Naive thymus-derived CD4-positive, alpha-beta T cell (primary cell): ENCODE measurements at regions not wholly inside any gene's neighbourhood (a gene's known extent, or its start where the extent isn't known, plus 50 kb on each side); places are given as distances from the start of the nearest gene placed in this dataset.
"Not testable (repeated sequence)": the region's sequence is repeated elsewhere in the genome, so short reads cannot be mapped to it uniquely, and the experiment has no call there.

Source experiments
- ATAC-seq: fragments of 150-1000 bp; cut with Tn5 transposase; 2 replicates; pipeline ENCODE4 v1.10.0; 2021; ENCODE audit warnings: mild to moderate bottlenecking, moderate library complexity
- CTCF ChIA-PET: fragments of 350-600 bp; sonication (Branson Sonifier 250); formaldehyde crosslinking; loops from one replicate; lab custom pipeline; 2021; ENCODE audit warnings: antibody characterized with exemption; lab: Charles Lee
- POLR2A ChIA-PET: fragments of 350-600 bp; sonication (Branson Sonifier 250); formaldehyde crosslinking; loops from one replicate; lab custom pipeline; 2021; ENCODE audit warnings: antibody characterized with exemption, inconsistent platforms; lab: Charles Lee
- DNase-seq, 9 donors: peaks; one replicate each; pipeline versions ENCODE4 v3.0.0 to v3.0.0-alpha.2; 2020 to 2022; ENCODE audit warnings: mixed read lengths in 1 of 9
- H3K27ac ChIP-seq: one replicate; pipeline ENCODE4 v1.7.0; 2013; ENCODE audit warnings: mild to moderate bottlenecking, low read depth, low read length, moderate library complexity
- H3K27me3 ChIP-seq, 2 donors: one replicate each; pipeline ENCODE4 v1.7.0; 2013; ENCODE audit warnings: low read length in 2 of 2, mild to moderate bottlenecking in 2 of 2, moderate library complexity in 2 of 2; ENCODE audit not compliant: control insufficient read depth in 2 of 2, insufficient read depth in 2 of 2
- H3K36me3 ChIP-seq, 3 experiments: 1 replicate in 2 of 3; 2 replicates in 1 of 3; pipeline ENCODE4 v1.7.0; 2013; ENCODE audit warnings: low read length in 3 of 3, mild to moderate bottlenecking in 3 of 3, moderate library complexity in 1 of 3; ENCODE audit not compliant: insufficient read depth in 3 of 3, control insufficient read depth in 2 of 3
- H3K4me1 ChIP-seq, 2 donors: one replicate each; pipeline ENCODE4 v1.7.0; 2013; ENCODE audit warnings: low read length in 2 of 2, mild to moderate bottlenecking in 2 of 2, moderate library complexity in 1 of 2; ENCODE audit not compliant: control insufficient read depth in 2 of 2, insufficient read depth in 2 of 2
- H3K4me3 ChIP-seq: 2 replicates; pipeline ENCODE4 v1.7.0; 2013; ENCODE audit warnings: mild to moderate bottlenecking, low read length
- H3K9me3 ChIP-seq, 3 experiments: 1 replicate in 2 of 3; 2 replicates in 1 of 3; pipeline ENCODE4 v1.7.0; 2013; ENCODE audit warnings: low read length in 3 of 3; ENCODE audit not compliant: control insufficient read depth in 2 of 3
- H3K27ac Mint-ChIP-seq, 9 donors: one replicate each; pipeline ENCODE4 v1.8.0; 2020 to 2022; ENCODE audit warnings: mixed read lengths in 9 of 9, mild to moderate bottlenecking in 8 of 9, moderate library complexity in 5 of 9, inconsistent platforms in 2 of 9
- H3K27me3 Mint-ChIP-seq, 5 donors: one replicate each; pipeline ENCODE4 v1.8.0; 2021 to 2022; ENCODE audit warnings: mixed read lengths in 5 of 5, mild to moderate bottlenecking in 1 of 5
- H3K36me3 Mint-ChIP-seq, 5 donors: one replicate each; pipeline ENCODE4 v1.8.0; 2020 to 2022; ENCODE audit warnings: mixed read lengths in 5 of 5, mild to moderate bottlenecking in 3 of 5, inconsistent platforms in 1 of 5
- H3K4me1 Mint-ChIP-seq, 7 donors: one replicate each; pipeline ENCODE4 v1.8.0; 2020 to 2022; ENCODE audit warnings: mixed read lengths in 7 of 7, mild to moderate bottlenecking in 3 of 7, inconsistent platforms in 1 of 7
- H3K4me3 Mint-ChIP-seq, 10 donors: one replicate each; pipeline ENCODE4 v1.8.0; 2020 to 2022; ENCODE audit warnings: mild to moderate bottlenecking in 10 of 10, mixed read lengths in 10 of 10, moderate library complexity in 6 of 10, inconsistent platforms in 2 of 10
- H3K9me3 Mint-ChIP-seq, 11 donors: one replicate each; pipeline ENCODE4 v1.8.0; 2020 to 2022; ENCODE audit warnings: mixed read lengths in 11 of 11, mild to moderate bottlenecking in 4 of 11, inconsistent platforms in 1 of 11, moderate library complexity in 1 of 11
- intact Hi-C, 2 donors: fragments of 100-400 bp; cut with micrococcal nuclease; formaldehyde crosslinking; loops; one replicate each; pipeline ENCODE4 v1.15.1; 2023

GRCh38 chr3:75527657-75528056 lies 136.5 kb upstream of the FRG2C start:
- H3K36me3 Mint-ChIP-seq, H3K27ac Mint-ChIP-seq, H3K27me3 ChIP-seq, H3K9me3 ChIP-seq, H3K4me1 Mint-ChIP-seq, H3K27me3 Mint-ChIP-seq, H3K4me1 ChIP-seq, H3K27ac ChIP-seq, CTCF ChIA-PET, intact Hi-C loops, H3K4me3 Mint-ChIP-seq, H3K36me3 ChIP-seq, DNase-seq, POLR2A ChIA-PET, ATAC-seq, H3K4me3 ChIP-seq: not testable (repeated sequence)
- peaks cover 0 to 67% (median 13%) of the 10 kb centered on the region in 11 donors for H3K9me3 Mint-ChIP-seq

- intact Hi-C loops, H3K9me3 ChIP-seq, H3K4me1 ChIP-seq, H3K27me3 Mint-ChIP-seq, H3K27me3 ChIP-seq, H3K27ac ChIP-seq, POLR2A ChIA-PET, H3K4me1 Mint-ChIP-seq, H3K4me3 Mint-ChIP-seq, ATAC-seq, CTCF ChIA-PET, H3K4me3 ChIP-seq, H3K36me3 ChIP-seq, H3K27ac Mint-ChIP-seq: not testable (repeated sequence)
- Mint-ChIP-seq H3K36me3 (peaks cover 0 to 30% (median 1%) of the 10 kb centered on the region in 5 donors), H3K9me3 (peaks cover 12 to 69% (median 38%) of the 10 kb centered on the region in 11 donors)
- DNase-seq: peak in 1 of 9 donors; percentile 20
Observed at GRCh38 chr3:75552095-75552494, 112.0 kb upstream of the FRG2C start.

DNA sequence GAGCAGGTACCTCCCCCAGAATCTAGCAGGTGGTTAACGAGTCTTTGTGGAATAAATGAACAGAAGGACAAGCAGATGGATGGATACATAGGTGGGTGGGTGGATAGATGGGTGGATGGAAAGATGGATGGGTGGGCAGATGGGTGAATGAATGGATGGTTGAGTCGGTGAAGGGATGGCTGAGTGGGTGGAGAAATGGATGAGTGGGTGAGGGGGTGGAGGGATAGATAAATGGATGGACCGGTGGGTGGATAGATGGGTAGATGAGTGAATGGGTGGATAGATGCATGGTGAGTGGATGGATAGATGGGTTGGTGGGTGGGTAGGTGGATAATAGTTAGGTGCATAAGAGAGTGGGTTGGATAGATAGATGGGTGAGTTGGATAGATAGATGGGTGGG lies 99.7 kb upstream of the FRG2C start:
- H3K27me3 Mint-ChIP-seq: peaks cover 0 to 11% (median 0%) of the 10 kb centered on the region in 5 donors
- ATAC-seq: not testable (repeated sequence)

GRCh38 chr3:75572303-75572702 lies 91.8 kb upstream of the FRG2C start:
- H3K4me1 ChIP-seq, H3K27ac ChIP-seq, H3K4me3 ChIP-seq, POLR2A ChIA-PET, intact Hi-C loops, H3K9me3 Mint-ChIP-seq, CTCF ChIA-PET, H3K27ac Mint-ChIP-seq, H3K9me3 ChIP-seq, H3K36me3 ChIP-seq, H3K27me3 ChIP-seq, DNase-seq, ATAC-seq, H3K4me1 Mint-ChIP-seq, H3K4me3 Mint-ChIP-seq, H3K36me3 Mint-ChIP-seq: not testable (repeated sequence)
- peaks cover 0 to 15% (median 8%) of the 10 kb centered on the region in 5 donors for H3K27me3 Mint-ChIP-seq

More for the DNA sequence above, 99.7 kb upstream of the FRG2C start:
- H3K27me3 ChIP-seq, H3K4me3 Mint-ChIP-seq, H3K36me3 ChIP-seq, DNase-seq, POLR2A ChIA-PET, H3K4me1 ChIP-seq, H3K27ac Mint-ChIP-seq, H3K27ac ChIP-seq, H3K4me1 Mint-ChIP-seq, intact Hi-C loops, H3K9me3 ChIP-seq, CTCF ChIA-PET, H3K36me3 Mint-ChIP-seq, H3K4me3 ChIP-seq: not testable (repeated sequence)
- peaks cover 0 to 11% (median 0%) of the 10 kb centered on the region in 11 donors for H3K9me3 Mint-ChIP-seq

DNA sequence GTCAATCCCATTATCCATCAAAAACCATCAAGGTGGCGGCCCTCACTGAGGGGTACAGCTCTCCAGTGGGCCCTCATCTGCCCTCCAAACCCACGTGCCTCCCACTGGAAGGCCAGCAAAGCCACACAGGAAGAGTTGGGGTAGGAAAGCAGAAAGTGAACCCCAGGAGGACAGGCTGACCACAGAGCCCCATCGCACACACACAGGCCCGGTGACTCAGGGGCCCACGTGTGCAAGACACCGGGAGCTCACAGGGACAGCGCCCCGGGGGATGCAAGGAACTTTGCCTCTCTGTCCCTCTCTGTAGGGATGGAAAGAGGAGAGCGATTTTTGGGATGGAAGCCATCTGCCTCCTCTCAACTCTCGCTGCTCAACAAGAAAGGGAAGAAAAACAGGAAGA lies 85.0 kb upstream of the FRG2C start:
- H3K4me1 ChIP-seq, POLR2A ChIA-PET, intact Hi-C loops, ATAC-seq, H3K27ac ChIP-seq, DNase-seq, H3K9me3 Mint-ChIP-seq, H3K27ac Mint-ChIP-seq, H3K36me3 Mint-ChIP-seq, H3K36me3 ChIP-seq, H3K9me3 ChIP-seq, H3K4me3 ChIP-seq, CTCF ChIA-PET, H3K27me3 ChIP-seq: not testable (repeated sequence)
- Mint-ChIP-seq H3K27me3 (peaks cover 30 to 66% (median 48%) of the 10 kb centered on the region in 5 donors), H3K4me3 (peak overlapping the region; percentile 51 to 86 (median 68)), H3K4me1 (peaks cover 0 to 11% (median 9%) of the 10 kb centered on the region in 7 donors)

DNA sequence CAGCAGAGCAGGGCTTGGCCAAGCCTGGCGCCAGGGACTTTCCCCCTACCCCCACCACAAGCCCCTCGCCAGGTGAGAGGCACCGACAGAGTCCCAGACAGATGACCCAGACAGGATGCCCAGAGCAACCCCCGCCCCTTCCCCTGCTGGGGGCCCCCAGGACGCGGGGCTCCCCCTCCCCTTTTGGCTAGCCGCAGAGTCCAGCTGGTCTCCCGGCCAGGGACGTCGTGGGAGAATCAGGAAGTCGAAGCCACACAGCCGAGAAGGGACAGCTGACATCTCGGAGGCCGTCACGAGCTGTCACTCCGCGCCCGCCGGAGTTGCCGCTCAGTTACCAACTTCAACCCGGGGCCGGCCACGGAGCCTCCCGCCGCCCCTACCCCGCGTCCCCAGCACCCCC lies 84.6 kb upstream of the FRG2C start:
- H3K36me3 ChIP-seq, H3K4me3 ChIP-seq, H3K9me3 ChIP-seq, POLR2A ChIA-PET, H3K27me3 ChIP-seq, H3K4me1 ChIP-seq, CTCF ChIA-PET, H3K27ac ChIP-seq, intact Hi-C loops, H3K27ac Mint-ChIP-seq, ATAC-seq, H3K9me3 Mint-ChIP-seq, H3K36me3 Mint-ChIP-seq: not testable (repeated sequence)
- DNase-seq: peak in 1 of 9 donors; percentile 0
- H3K4me1 Mint-ChIP-seq: peaks cover 0 to 11% (median 9%) of the 10 kb centered on the region in 7 donors
- H3K27me3 Mint-ChIP-seq: peaks cover 30 to 68% (median 46%) of the 10 kb centered on the region in 5 donors
- peak overlapping the region; percentile 51 to 86 (median 68) for H3K4me3 Mint-ChIP-seq

DNA sequence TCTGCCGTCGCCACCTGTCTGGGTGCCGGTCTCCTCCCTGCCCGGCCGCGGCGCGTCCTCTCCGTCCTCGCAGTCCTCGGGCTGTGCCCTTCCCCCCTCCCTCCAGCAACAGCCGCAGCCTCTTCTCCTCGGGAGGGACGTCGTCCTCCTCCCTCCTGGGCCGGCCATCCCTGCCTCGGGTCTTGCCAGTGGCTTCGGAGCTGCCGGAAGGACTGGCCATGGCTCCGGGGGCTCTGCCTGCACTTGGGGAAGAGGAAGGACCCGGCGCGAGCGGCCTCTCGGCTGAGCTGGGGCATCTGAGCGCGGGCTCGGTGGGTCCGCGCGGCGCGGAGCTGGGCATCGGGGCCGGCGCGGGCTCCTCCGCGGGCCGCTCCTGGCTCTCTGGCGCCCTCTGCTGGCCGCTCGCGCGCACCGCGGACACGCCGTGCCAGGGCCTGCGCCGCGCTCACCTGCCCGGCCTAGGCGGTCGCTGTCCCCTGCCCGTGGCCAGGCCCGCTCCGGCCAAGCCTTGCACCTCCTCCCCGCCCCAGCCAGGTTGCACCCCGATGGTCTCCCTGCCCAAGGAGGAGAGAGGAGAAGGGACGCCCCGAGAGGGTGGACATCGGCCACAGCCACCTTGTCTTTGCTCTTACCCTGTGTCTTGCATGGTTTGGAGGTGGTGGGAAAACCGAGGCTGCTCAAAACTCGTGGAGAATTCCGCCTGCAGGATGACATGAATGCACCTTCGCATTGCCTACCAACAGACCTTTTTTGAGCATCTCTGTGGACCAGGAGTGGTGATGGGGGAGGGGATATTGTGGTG lies 83.9 kb upstream of the FRG2C start:
- H3K4me3 Mint-ChIP-seq: peak overlapping the region in 9 of 10 donors; percentile 56 to 86 (median 69)

More for the DNA sequence above, 83.9 kb upstream of the FRG2C start:
- POLR2A ChIA-PET, H3K36me3 Mint-ChIP-seq, H3K36me3 ChIP-seq, H3K27ac ChIP-seq, H3K27ac Mint-ChIP-seq, H3K4me3 ChIP-seq, H3K27me3 ChIP-seq, H3K9me3 ChIP-seq, ATAC-seq, H3K4me1 ChIP-seq, CTCF ChIA-PET, H3K9me3 Mint-ChIP-seq: not testable (repeated sequence)
- Mint-ChIP-seq H3K27me3 (peaks cover 30 to 62% (median 41%) of the 10 kb centered on the region in 5 donors), H3K4me1 (peaks cover 0 to 11% (median 9%) of the 10 kb centered on the region in 7 donors)
- DNase-seq: peak in 8 of 9 donors; percentile 8 to 69 (median 48)
- intact Hi-C loops: loop anchor here in 1 of 2 donors (5.0 kb wide), 1 partner anchor 323 kb away; no protein-coding TSS in a partner anchor
